GM12878 (cell line): ENCODE measurements at regions not wholly inside any gene's neighbourhood (a gene's known extent, or its start where the extent isn't known, plus 50 kb on each side); places are given as distances from the start of the nearest gene placed in this dataset.

Experiments
- ATAC-seq: fragments of 200-7000 bp; cut with Tn5 transposase; 3 replicates; pipeline ENCODE4 v1.9.1; 2020; ENCODE audit warnings: mild to moderate bottlenecking, moderate library complexity
- BruUV-seq: library from RNA; stranded (reverse); fragments of 400-500 nt; replicated peaks from 2 replicates; lab custom pipeline; 2021; lab: Mats Ljungman, UMichigan
- CTCF ChIA-PET: fragments of 300-600 bp; sonication (Branson Sonifier 250); formaldehyde crosslinking; extraction: SDS; loops from one replicate; lab custom pipeline; 2021; ENCODE audit warnings: inconsistent platforms; lab: Yijun Ruan, JAX
- POLR2A ChIA-PET: fragments of 350-600 bp; formaldehyde crosslinking; extraction: SDS; loops from one replicate; lab custom pipeline; 2021; ENCODE audit warnings: inconsistent platforms; lab: Charles Lee
- RAD21 ChIA-PET: fragments of 300-600 bp; sonication (Branson Sonifier 250); formaldehyde crosslinking; loops from one replicate; lab custom pipeline; 2023; ENCODE audit warnings: antibody characterized with exemption; ENCODE audit not compliant: unreplicated experiment; lab: Charles Lee
- SMC1A ChIA-PET: fragments of 300-600 bp; sonication (Branson Sonifier 250); formaldehyde crosslinking; loops from one replicate; lab custom pipeline; 2023; ENCODE audit not compliant: unreplicated experiment, uncharacterized antibody; lab: Charles Lee
- DNase-seq: peaks from one replicate; pipeline ENCODE4 v3.0.0-alpha.2; 2011; ENCODE audit warnings: low read depth, low spot score
- FAIRE-seq: peaks from 3 replicates; lab custom pipeline; 2011; peaks lifted over from hg19 to GRCh38; lab: Jason Lieb, UNC
- H2AFZ ChIP-seq: 2 replicates; pipeline ENCODE4 v1.6.0; 2011; ENCODE audit warnings: low read depth, low read length, control low read depth; ENCODE audit not compliant: control insufficient read depth
- H3K27ac ChIP-seq: 2 replicates; pipeline ENCODE4 v1.5.1; 2011; ENCODE audit warnings: control low read depth; ENCODE audit not compliant: control insufficient read depth, insufficient read depth
- H3K27me3 ChIP-seq, 2 experiments: replicated peaks in 1 of 2; 2 replicates each; pipeline versions ENCODE4 v1.6.0 to v1.6.1; 2011; ENCODE audit warnings: low read length in 1 of 2; ENCODE audit not compliant: control insufficient read depth in 2 of 2, insufficient read depth in 2 of 2
- H3K36me3 ChIP-seq, 2 experiments: 2 replicates each; pipeline ENCODE4 v1.5.1; 2011; ENCODE audit warnings: low read length in 1 of 2; ENCODE audit not compliant: control insufficient read depth in 2 of 2, insufficient read depth in 2 of 2
- H3K4me1 ChIP-seq: 2 replicates; pipeline ENCODE4 v1.6.1; 2011; ENCODE audit warnings: mild to moderate bottlenecking, low read length, moderate library complexity, mixed read lengths; ENCODE audit not compliant: control insufficient read depth, insufficient read depth
- H3K4me2 ChIP-seq: 2 replicates; pipeline ENCODE4 v1.6.0; 2011; ENCODE audit warnings: control low read depth; ENCODE audit not compliant: control insufficient read depth, insufficient read depth
- H3K4me3 ChIP-seq: fragments of 200-600 bp; sonication (generic); 2 replicates; pipeline ENCODE4 v1.5.1; 2016
- H3K79me2 ChIP-seq: 2 replicates; pipeline ENCODE4 v1.6.0; 2011; ENCODE audit warnings: low read length; ENCODE audit not compliant: control insufficient read depth, insufficient read depth
- H3K9ac ChIP-seq: 2 replicates; pipeline ENCODE4 v1.8.0; 2011; ENCODE audit warnings: low read length, control low read depth, mixed read lengths; ENCODE audit not compliant: control insufficient read depth, insufficient read depth
- H3K9me3 ChIP-seq: replicated peaks from 3 replicates; pipeline ENCODE4 v1.5.1; 2011; ENCODE audit warnings: mild to moderate bottlenecking, low read length; ENCODE audit not compliant: control insufficient read depth, insufficient read depth
- H4K20me1 ChIP-seq: 2 replicates; pipeline ENCODE4 v1.6.0; 2011; ENCODE audit not compliant: control insufficient read depth, insufficient read depth
- CBX5 ChIP-seq: sonication (generic); IDR thresholded peaks from 2 replicates; pipeline ENCODE4 v1.6.1; 2016; ENCODE audit warnings: low read depth, moderate library complexity, mild to moderate bottlenecking, inconsistent platforms
- CEBPZ ChIP-seq: fragments of 150-350 bp; IDR thresholded peaks from 2 replicates; pipeline ENCODE4 v1.6.1; 2016; ENCODE audit warnings: low read depth, low read length
- DPF2 ChIP-seq: fragments of 450-650 bp; IDR thresholded peaks from 2 replicates; pipeline ENCODE4 v1.6.1; 2017; ENCODE audit warnings: mild to moderate bottlenecking
- E2F4 ChIP-seq: IDR thresholded peaks from 2 replicates; pipeline ENCODE4 v1.6.1; 2012; ENCODE audit warnings: low read depth, low read length, improper control_type of control experiment
- JUND ChIP-seq: IDR thresholded peaks from 2 replicates; pipeline ENCODE4 v1.6.1; 2012; ENCODE audit warnings: low read depth, mild to moderate bottlenecking, low read length, improper control_type of control experiment, moderate library complexity
- TBL1XR1 ChIP-seq: IDR thresholded peaks from 2 replicates; pipeline ENCODE4 v1.6.1; 2012; ENCODE audit warnings: low read depth, low read length, improper control_type of control experiment
- TCF12 ChIP-seq: IDR thresholded peaks from 2 replicates; pipeline ENCODE4 v1.6.1; 2011; ENCODE audit warnings: low read depth, mild to moderate bottlenecking, low read length
- WRNIP1 ChIP-seq: IDR thresholded peaks from 2 replicates; pipeline ENCODE4 v1.6.1; 2011; ENCODE audit warnings: low read depth, low read length, improper control_type of control experiment, borderline replicate concordance
- ZBTB40 ChIP-seq: fragments of 450-650 bp; IDR thresholded peaks from 2 replicates; pipeline ENCODE4 v1.6.1; 2016; ENCODE audit warnings: mild to moderate bottlenecking, moderate library complexity, borderline replicate concordance
- WGBS: methylation state at CpG from one replicate; pipeline ENCODE4 v1.1.6; 2016; ENCODE audit warnings: low lambda C conversion rate; ENCODE audit not compliant: insufficient replicate concordance, insufficient coverage; ENCODE audit errors: missing lambda C conversion rate; 5-methylcytosine and 5-hydroxymethylcytosine counted together
- in situ Hi-C: fragments of 300-500 bp; cut with MboI; formaldehyde crosslinking; loops from 9 replicates; pipeline ENCODE4 v1.14.3; 2018; ENCODE audit warnings: mixed read lengths
- intact Hi-C: fragments of 100-400 bp; cut with micrococcal nuclease; formaldehyde crosslinking; loops from one replicate; pipeline ENCODE4 v1.14.2; 2022; ENCODE audit not compliant: unreplicated experiment

GRCh38 chr14:34275530-34275929, 186.5 kb downstream of the SPTSSA start (continued):
- TF ChIP-seq E2F4, result no peak
- no peak for TF ChIP-seq CEBPZ
- no peak for TF ChIP-seq WRNIP1

GRCh38 chr14:34275078-34275477, 187.0 kb downstream of the SPTSSA start:
- Histone ChIP-seq H3K4me2 (no peak overlapping the region), H3K4me1 (no peaks in the 10 kb centered on the region), H2AFZ (no peak overlapping the region), H3K27me3 (no peaks in the 10 kb centered on the region), H3K9me3 (no peaks in the 10 kb centered on the region), H3K9ac (no peak overlapping the region), H3K79me2 (no peaks in the 10 kb centered on the region), H4K20me1 (no peaks in the 10 kb centered on the region), H3K4me3 (no peak overlapping the region), H3K27ac (no peak overlapping the region), H3K36me3 (no peaks in the 10 kb centered on the region)
- DNase-seq (no peak), FAIRE-seq (no peak), ATAC-seq (no peak)
- in situ Hi-C loops (no loop called here), intact Hi-C loops (no loop called here)
- ChIA-PET POLR2A (no interaction called here), CTCF (interaction anchor here (0.5 to 1.1 kb wide), 3 partner anchors 32 to 505 kb away, joined by 3 read pairs; no protein-coding TSS in a partner anchor), SMC1A (no interaction called here), RAD21 (no interaction called here)
- TF ChIP-seq CBX5 (no peak), TBL1XR1 (no peak), TCF12 (no peak), DPF2 (no peak), ZBTB40 (no peak), JUND (no peak)
- BruUV-seq, result no TSS peak
- WGBS, result 62% methylated on average over 4 of the region's 4 CpGs
